Neuronal stem cell (in vitro differentiated cells): ENCODE measurements at regions not wholly inside any gene's neighbourhood (a gene's known extent, or its start where the extent isn't known, plus 50 kb on each side); places are given as distances from the start of the nearest gene placed in this dataset.

Experiments used
- DNase-seq: peaks from one replicate; pipeline ENCODE4 v3.0.0-alpha.2; 2013; ENCODE audit warnings: low spot score
- H2AFZ ChIP-seq: one replicate; pipeline ENCODE4 v1.6.1; 2013; ENCODE audit warnings: mild to moderate bottlenecking, low read length, inconsistent platforms
- H2AK5ac ChIP-seq: 2 replicates; pipeline ENCODE4 v1.6.1; 2013; ENCODE audit warnings: low read depth, mild to moderate bottlenecking, inconsistent platforms, low read length, moderate library complexity, mixed read lengths
- H2BK120ac ChIP-seq: 2 replicates; pipeline ENCODE4 v1.6.1; 2013; ENCODE audit warnings: low read depth, mild to moderate bottlenecking, inconsistent platforms, low read length, moderate library complexity, mixed read lengths
- H2BK12ac ChIP-seq: one replicate; pipeline ENCODE4 v1.6.1; 2013; ENCODE audit warnings: low read length, inconsistent platforms
- H2BK15ac ChIP-seq: 2 replicates; pipeline ENCODE4 v1.6.1; 2013; ENCODE audit warnings: mild to moderate bottlenecking, low read length, inconsistent platforms, mixed read lengths
- H2BK5ac ChIP-seq: one replicate; pipeline ENCODE4 v1.6.1; 2013; ENCODE audit warnings: inconsistent platforms, mild to moderate bottlenecking, low read length, moderate library complexity
- H3K14ac ChIP-seq: one replicate; pipeline ENCODE4 v1.6.1; 2013; ENCODE audit warnings: low read length, inconsistent platforms
- H3K18ac ChIP-seq: 2 replicates; pipeline ENCODE4 v1.6.1; 2013; ENCODE audit warnings: low read length, inconsistent platforms
- H3K23ac ChIP-seq: 2 replicates; pipeline ENCODE4 v1.6.1; 2013; ENCODE audit warnings: low read depth, mild to moderate bottlenecking, mixed read lengths, low read length, inconsistent platforms; ENCODE audit not compliant: poor library complexity
- H3K27ac ChIP-seq: replicated peaks from 3 replicates; pipeline ENCODE4 v1.5.1; 2013; ENCODE audit warnings: low read length, inconsistent platforms
- H3K27me3 ChIP-seq, 3 experiments: 2 replicates each; pipeline ENCODE4 v1.6.1; 2013; ENCODE audit warnings: low read length in 3 of 3, mild to moderate bottlenecking in 2 of 3, inconsistent platforms in 1 of 3, low read depth in 1 of 3, mixed read lengths in 1 of 3, moderate library complexity in 1 of 3; ENCODE audit not compliant: control insufficient read depth in 3 of 3, insufficient read depth in 3 of 3
- H3K36me3 ChIP-seq, 2 donors: replicated peaks in 1 of 2; 2 replicates each; pipeline ENCODE4 v1.6.1; 2013; ENCODE audit warnings: low read length in 2 of 2; ENCODE audit not compliant: control insufficient read depth in 2 of 2, insufficient read depth in 2 of 2
- H3K4ac ChIP-seq: 2 replicates; pipeline ENCODE4 v1.6.1; 2013; ENCODE audit warnings: inconsistent platforms, mild to moderate bottlenecking, low read length, moderate library complexity
- H3K4me1 ChIP-seq, 2 donors: 1 replicate in 1 of 2; 2 replicates in 1 of 2; pipeline ENCODE4 v1.6.1; 2013; ENCODE audit warnings: low read length in 2 of 2, low read depth in 1 of 2; ENCODE audit not compliant: control insufficient read depth in 2 of 2, insufficient read depth in 1 of 2
- H3K4me2 ChIP-seq: one replicate; pipeline ENCODE4 v1.6.1; 2013; ENCODE audit warnings: mild to moderate bottlenecking, low read length, inconsistent platforms; ENCODE audit not compliant: insufficient read depth, poor library complexity, severe bottlenecking
- H3K4me3 ChIP-seq, 2 donors: 2 replicates each; pipeline ENCODE4 v1.5.1; 2013; ENCODE audit warnings: low read length in 2 of 2, mild to moderate bottlenecking in 2 of 2, inconsistent platforms in 1 of 2, moderate library complexity in 1 of 2
- H3K79me1 ChIP-seq: one replicate; pipeline ENCODE4 v1.6.1; 2013; ENCODE audit warnings: low read depth, mild to moderate bottlenecking, inconsistent platforms, low read length, moderate library complexity
- H3K9ac ChIP-seq: one replicate; pipeline ENCODE4 v1.6.1; 2013; ENCODE audit warnings: mild to moderate bottlenecking, low read depth, low read length, inconsistent platforms; ENCODE audit not compliant: poor library complexity
- H3K9me3 ChIP-seq, 2 donors: replicated peaks in 1 of 2; 2 replicates each; pipeline versions ENCODE3 to v1.6.1; 2013; ENCODE audit warnings: low read length in 2 of 2, mild to moderate bottlenecking in 2 of 2, inconsistent platforms in 1 of 2, low read depth in 1 of 2, mixed read lengths in 1 of 2, moderate library complexity in 1 of 2; ENCODE audit not compliant: control insufficient read depth in 2 of 2, insufficient read depth in 1 of 2
- H4K8ac ChIP-seq: one replicate; pipeline ENCODE4 v1.6.1; 2013; ENCODE audit warnings: low read depth, mild to moderate bottlenecking, inconsistent platforms, low read length, moderate library complexity
- H4K91ac ChIP-seq: one replicate; pipeline ENCODE4 v1.6.1; 2013; ENCODE audit warnings: low read length, low read depth, mild to moderate bottlenecking, inconsistent platforms; ENCODE audit not compliant: poor library complexity
- WGBS, 2 donors: extraction: QIAGEN DNeasy Blood & Tissue Kit; methylation state at CpG; one replicate each; pipeline ENCODE4 v1.1.7; 2013; ENCODE audit warnings: missing lambda C conversion rate in 2 of 2, mixed read lengths in 1 of 2; ENCODE audit not compliant: insufficient read length in 2 of 2, insufficient replicate concordance in 1 of 2; ENCODE audit errors: extremely low coverage in 2 of 2; 5-methylcytosine and 5-hydroxymethylcytosine counted together

GRCh38 chr14:44131861-44132260 is 375.2 kb downstream of the FSCB start:
- H2BK120ac ChIP-seq, result no peak overlapping the region
- H2AK5ac ChIP-seq, result no peak overlapping the region
- H3K18ac ChIP-seq, result no peak overlapping the region
- no peaks in the 10 kb centered on the region for H3K9me3 ChIP-seq
- no peaks in the 10 kb centered on the region for H3K27me3 ChIP-seq
- no peak overlapping the region for H3K14ac ChIP-seq
- no peak overlapping the region for H3K23ac ChIP-seq
- DNase-seq, result no peak
- no peak overlapping the region for H2BK15ac ChIP-seq
- no peaks in the 10 kb centered on the region for H3K36me3 ChIP-seq
- no peaks in the 10 kb centered on the region for H3K79me1 ChIP-seq
- H4K8ac ChIP-seq, result no peak overlapping the region
- H2BK12ac ChIP-seq, result no peak overlapping the region
- H4K91ac ChIP-seq, result no peak overlapping the region
- H3K4ac ChIP-seq, result no peak overlapping the region
- H3K4me2 ChIP-seq, result no peak overlapping the region
- H2AFZ ChIP-seq, result no peak overlapping the region
- no peak overlapping the region for H3K9ac ChIP-seq
- no peak overlapping the region for H3K4me3 ChIP-seq
- no peak overlapping the region for H2BK5ac ChIP-seq
- no peak overlapping the region for H3K27ac ChIP-seq
- WGBS, 2 donors, result no CpG with 5 or more reads among the region's 1 CpG
- no peaks in the 10 kb centered on the region for H3K4me1 ChIP-seq

GRCh38 chr14:44113769-44114730 is 393.0 kb downstream of the FSCB start:
- no peak overlapping the region for H3K14ac ChIP-seq
- H3K9ac ChIP-seq, result no peak overlapping the region
- WGBS, 2 donors, result no CpG with 5 or more reads among the region's 7 CpGs
- no peak overlapping the region for H3K18ac ChIP-seq
- H2BK12ac ChIP-seq, result no peak overlapping the region
- H3K4me2 ChIP-seq, result no peak overlapping the region
- no peaks in the 10 kb centered on the region for H3K27me3 ChIP-seq
- H3K4me1 ChIP-seq, result peaks cover 0 to 1% of the 10 kb centered on the region in 2 donors
- H3K79me1 ChIP-seq, result peaks cover 2% of the 10 kb centered on the region
- no peak overlapping the region for H3K23ac ChIP-seq
- H2AK5ac ChIP-seq, result no peak overlapping the region
- no peak overlapping the region for H3K27ac ChIP-seq
- H4K91ac ChIP-seq, result no peak overlapping the region
- H2BK120ac ChIP-seq, result no peak overlapping the region
- no peak overlapping the region for H2BK5ac ChIP-seq
- no peak for DNase-seq
- no peaks in the 10 kb centered on the region for H3K36me3 ChIP-seq
- peaks cover 0 to 5% of the 10 kb centered on the region in 2 donors for H3K9me3 ChIP-seq
- no peak overlapping the region for H3K4ac ChIP-seq
- no peak overlapping the region for H3K4me3 ChIP-seq
- no peak overlapping the region for H4K8ac ChIP-seq
- no peak overlapping the region for H2BK15ac ChIP-seq
- H2AFZ ChIP-seq, result no peak overlapping the region

- Histone ChIP-seq H3K79me1 (peaks cover 2% of the 10 kb centered on the region), H3K4ac (no peak overlapping the region), H4K91ac (no peak overlapping the region), H3K4me3 (no peak overlapping the region), H2BK120ac (no peak overlapping the region), H3K4me1 (peaks cover 0 to 1% of the 10 kb centered on the region in 2 donors), H2BK12ac (no peak overlapping the region), H2BK5ac (no peak overlapping the region), H3K36me3 (no peaks in the 10 kb centered on the region), H3K9me3 (peaks cover 0 to 5% of the 10 kb centered on the region in 2 donors), H3K9ac (no peak overlapping the region), H2AFZ (no peak overlapping the region), H3K4me2 (no peak overlapping the region), H3K23ac (no peak overlapping the region), H2BK15ac (no peak overlapping the region), H3K14ac (no peak overlapping the region), H2AK5ac (no peak overlapping the region), H3K27ac (no peak overlapping the region), H4K8ac (no peak overlapping the region), H3K27me3 (no peaks in the 10 kb centered on the region), H3K18ac (no peak overlapping the region)
- DNase-seq, result no peak
Measured at GRCh38 chr14:44112774-44113460, 394.2 kb downstream of the FSCB start.

GRCh38 chr14:44109036-44109435 is 398.0 kb downstream of the FSCB start:
- Histone ChIP-seq H2BK120ac (no peak overlapping the region), H2AFZ (no peak overlapping the region), H2BK12ac (no peak overlapping the region), H2BK5ac (no peak overlapping the region), H3K9me3 (peaks cover 0 to 5% of the 10 kb centered on the region in 2 donors), H3K14ac (no peak overlapping the region), H3K27ac (no peak overlapping the region), H3K27me3 (no peaks in the 10 kb centered on the region), H3K36me3 (no peaks in the 10 kb centered on the region), H3K4ac (no peak overlapping the region), H3K4me2 (no peak overlapping the region), H4K8ac (no peak overlapping the region), H3K79me1 (peaks cover 2% of the 10 kb centered on the region), H3K4me3 (no peak overlapping the region), H4K91ac (no peak overlapping the region), H2AK5ac (no peak overlapping the region), H3K9ac (no peak overlapping the region), H3K18ac (no peak overlapping the region), H3K23ac (no peak overlapping the region), H3K4me1 (no peaks in the 10 kb centered on the region), H2BK15ac (no peak overlapping the region)
- no peak for DNase-seq
- WGBS, 2 donors, result no CpG with 5 or more reads among the region's 1 CpG
